Liver (tissue), 8 donors: ENCODE measurements at regions not wholly inside any gene's neighbourhood (a gene's known extent, or its start where the extent isn't known, plus 50 kb on each side); places are given as distances from the start of the nearest gene placed in this dataset.

Experiments used
- DNase-seq: peaks from one replicate; pipeline ENCODE4 v3.0.0-alpha.2; 2017; ENCODE audit warnings: low spot score
- H3K27ac ChIP-seq, 2 donors: one replicate each; pipeline ENCODE4 v1.7.0; 2013; ENCODE audit warnings: inconsistent platforms in 2 of 2, low read length in 2 of 2, control low read depth in 1 of 2, low read depth in 1 of 2, mild to moderate bottlenecking in 1 of 2
- H3K27me3 ChIP-seq, 4 donors: one replicate each; pipeline versions ENCODE4 v1.6.1 to v1.7.0; 2013; ENCODE audit warnings: low read length in 3 of 4, inconsistent platforms in 1 of 4, mild to moderate bottlenecking in 1 of 4, moderate library complexity in 1 of 4; ENCODE audit not compliant: control insufficient read depth in 4 of 4, insufficient read depth in 4 of 4
- H3K36me3 ChIP-seq, 4 donors: one replicate each; pipeline versions ENCODE4 v1.6.1 to v1.7.0; 2013; ENCODE audit warnings: low read length in 3 of 4, mild to moderate bottlenecking in 3 of 4, low read depth in 1 of 4, moderate library complexity in 1 of 4; ENCODE audit not compliant: control insufficient read depth in 4 of 4, insufficient read depth in 3 of 4
- H3K4me1 ChIP-seq, 4 donors: one replicate each; pipeline versions ENCODE4 v1.6.1 to v1.7.0; 2013; ENCODE audit warnings: low read length in 3 of 4, mild to moderate bottlenecking in 3 of 4, moderate library complexity in 1 of 4; ENCODE audit not compliant: control insufficient read depth in 4 of 4, insufficient read depth in 4 of 4
- H3K4me3 ChIP-seq, 3 donors: one replicate each; pipeline versions ENCODE4 v1.6.1 to v1.7.0; 2013; ENCODE audit warnings: low read length in 3 of 3, control low read depth in 1 of 3, low read depth in 1 of 3, mild to moderate bottlenecking in 1 of 3
- H3K9ac ChIP-seq, 2 donors: one replicate each; pipeline ENCODE4 v1.7.0; 2013; ENCODE audit warnings: low read length in 2 of 2, mild to moderate bottlenecking in 2 of 2, moderate library complexity in 2 of 2, control low read depth in 1 of 2, low read depth in 1 of 2
- H3K9me3 ChIP-seq, 4 donors: one replicate each; pipeline versions ENCODE4 v1.6.1 to v1.7.0; 2013; ENCODE audit warnings: low read length in 3 of 4; ENCODE audit not compliant: control insufficient read depth in 4 of 4
- ATF3 ChIP-seq: IDR thresholded peaks from 2 replicates; pipeline ENCODE4 v1.6.1; 2016; ENCODE audit warnings: antibody characterized with exemption
- CTCF ChIP-seq: fragments of 150-350 bp; IDR thresholded peaks from 2 replicates; pipeline ENCODE4 v1.5.1; 2017; ENCODE audit warnings: improper control_type of control experiment, low read depth, low read length; ENCODE audit not compliant: missing input control
- EGR1 ChIP-seq, 2 donors: IDR thresholded peaks; 2 replicates each; pipeline ENCODE4 v1.6.1; 2016 to 2018; ENCODE audit warnings: antibody characterized with exemption in 2 of 2, low read depth in 2 of 2
- FOXA1 ChIP-seq: IDR thresholded peaks from 2 replicates; pipeline ENCODE4 v1.6.1; 2016; ENCODE audit warnings: antibody characterized with exemption
- FOXA2 ChIP-seq: IDR thresholded peaks from 2 replicates; pipeline ENCODE4 v1.6.1; 2016; ENCODE audit warnings: antibody characterized with exemption
- GABPA ChIP-seq, 2 donors: IDR thresholded peaks in 1 of 2; conservative IDR thresholded peaks in 1 of 2; 2 replicates each; pipeline ENCODE4 v1.6.1; 2016; ENCODE audit warnings: antibody characterized with exemption in 2 of 2, mild to moderate bottlenecking in 1 of 2, moderate library complexity in 1 of 2
- HNF4A ChIP-seq, 2 donors: conservative IDR thresholded peaks; 2 replicates each; pipeline ENCODE4 v1.6.1; 2016; ENCODE audit warnings: antibody characterized with exemption in 2 of 2, mild to moderate bottlenecking in 2 of 2
- HNF4G ChIP-seq: IDR thresholded peaks from 2 replicates; pipeline ENCODE4 v1.6.1; 2016; ENCODE audit warnings: antibody characterized with exemption
- JUND ChIP-seq, 2 donors: IDR thresholded peaks; 2 replicates each; pipeline ENCODE4 v1.6.1; 2016; ENCODE audit warnings: antibody characterized with exemption in 2 of 2
- MAX ChIP-seq: IDR thresholded peaks from 2 replicates; pipeline ENCODE4 v1.6.1; 2016; ENCODE audit warnings: antibody characterized with exemption
- NR2F2 ChIP-seq: IDR thresholded peaks from 2 replicates; pipeline ENCODE4 v1.6.1; 2016; ENCODE audit warnings: antibody characterized with exemption
- RAD21 ChIP-seq, 2 donors: IDR thresholded peaks; 2 replicates each; pipeline ENCODE4 v1.6.1; 2016; ENCODE audit warnings: antibody characterized with exemption in 2 of 2, mild to moderate bottlenecking in 2 of 2
- REST ChIP-seq: IDR thresholded peaks from 2 replicates; pipeline ENCODE4 v1.6.1; 2016; ENCODE audit warnings: antibody characterized with exemption, mild to moderate bottlenecking
- RXRA ChIP-seq, 2 donors: IDR thresholded peaks; 2 replicates each; pipeline ENCODE4 v1.6.1; 2017 to 2018; ENCODE audit warnings: antibody characterized with exemption in 2 of 2, mild to moderate bottlenecking in 1 of 2
- SP1 ChIP-seq: IDR thresholded peaks from 2 replicates; pipeline ENCODE4 v1.6.1; 2018; ENCODE audit warnings: antibody characterized with exemption, mild to moderate bottlenecking
- TAF1 ChIP-seq: conservative IDR thresholded peaks from 2 replicates; pipeline ENCODE4 v1.6.1; 2016; ENCODE audit warnings: antibody characterized with exemption, mild to moderate bottlenecking
- YY1 ChIP-seq: IDR thresholded peaks from 2 replicates; pipeline ENCODE4 v1.6.1; 2016; ENCODE audit warnings: antibody characterized with exemption, mild to moderate bottlenecking
- ZBTB33 ChIP-seq: IDR thresholded peaks from 2 replicates; pipeline ENCODE4 v1.6.1; 2016; ENCODE audit warnings: antibody characterized with exemption
- WGBS: extraction: QIAGEN DNeasy Blood & Tissue Kit; methylation state at CpG from one replicate; pipeline ENCODE4 v1.1.7; 2013; 5-methylcytosine and 5-hydroxymethylcytosine counted together
- donor health status: healthy.
- donor health status: healthy.
- donor health status: healthy.
- donor health status: healthy.
- donor health status: healthy.

- no peak overlapping the region for H3K27ac ChIP-seq
- WGBS, result 74% methylated on average over 1 of the region's 1 CpG
- no peak for TF ChIP-seq GABPA (IDR thresholded peaks at IDR 0.05 in 1 of 2, conservative IDR thresholded peaks at IDR 0.05 in 1 of 2)
- no peaks in the 10 kb centered on the region for H3K4me1 ChIP-seq
- no peak overlapping the region for H3K4me3 ChIP-seq
- H3K9ac ChIP-seq, result no peak overlapping the region
- H3K27me3 ChIP-seq, result no peaks in the 10 kb centered on the region
- no peaks in the 10 kb centered on the region for H3K9me3 ChIP-seq
- no peak for DNase-seq
- H3K36me3 ChIP-seq, result no peaks in the 10 kb centered on the region
Observed at GRCh38 chr2:191500566-191500883, 177.4 kb upstream of the NABP1 start.

- TF ChIP-seq YY1 (no peak), GABPA (IDR thresholded peaks at IDR 0.05 in 1 of 2, conservative IDR thresholded peaks at IDR 0.05 in 1 of 2) (no peak), SP1 (no peak), RAD21 (IDR thresholded peaks at IDR 0.05) (no peak), HNF4G (no peak), FOXA2 (no peak), EGR1 (IDR thresholded peaks at IDR 0.05; ENCODE audit: low read depth in 2 of 2) (no peak), HNF4A (conservative IDR thresholded peaks at IDR 0.05) (no peak), MAX (no peak), TAF1 (no peak), FOXA1 (no peak), RXRA (IDR thresholded peaks at IDR 0.05) (no peak), ZBTB33 (no peak), ATF3 (no peak), JUND (IDR thresholded peaks at IDR 0.05) (no peak), REST (no peak), CTCF (no peak), NR2F2 (no peak)
- Histone ChIP-seq H3K27me3 (no peaks in the 10 kb centered on the region), H3K9me3 (no peaks in the 10 kb centered on the region), H3K9ac (no peak overlapping the region), H3K36me3 (no peaks in the 10 kb centered on the region), H3K4me1 (no peaks in the 10 kb centered on the region), H3K27ac (no peak overlapping the region), H3K4me3 (no peak overlapping the region)
- DNase-seq, result no peak
- WGBS, result 71% methylated on average over 9 of the region's 9 CpGs
Observed at GRCh38 chr2:191500884-191501560, 176.9 kb upstream of the NABP1 start.
